Stomach smooth muscle (tissue), 2 donors: ENCODE measurements at regions not wholly inside any gene's neighbourhood (a gene's known extent, or its start where the extent isn't known, plus 50 kb on each side); places are given as distances from the start of the nearest gene placed in this dataset.
"Not testable (repeated sequence)": the region's sequence is repeated elsewhere in the genome, so short reads cannot be mapped to it uniquely, and the experiment has no call there.

Experiments
- H3K27ac ChIP-seq: one replicate; pipeline ENCODE4 v1.7.0; 2013; ENCODE audit warnings: mild to moderate bottlenecking, low read length, inconsistent platforms
- H3K27me3 ChIP-seq, 2 donors: one replicate each; pipeline ENCODE4 v1.7.0; 2013; ENCODE audit warnings: low read length in 2 of 2; ENCODE audit not compliant: insufficient read depth in 2 of 2, control insufficient read depth in 1 of 2
- H3K36me3 ChIP-seq, 2 donors: one replicate each; pipeline ENCODE4 v1.7.0; 2013; ENCODE audit warnings: low read length in 2 of 2; ENCODE audit not compliant: control insufficient read depth in 2 of 2, insufficient read depth in 2 of 2
- H3K4me1 ChIP-seq: one replicate; pipeline ENCODE4 v1.7.0; 2013; ENCODE audit warnings: low read length; ENCODE audit not compliant: control insufficient read depth, insufficient read depth
- H3K4me3 ChIP-seq, 2 donors: one replicate each; pipeline ENCODE4 v1.7.0; 2013; ENCODE audit warnings: low read length in 2 of 2
- H3K9ac ChIP-seq, 2 donors: one replicate each; pipeline ENCODE4 v1.7.0; 2013; ENCODE audit warnings: low read length in 2 of 2, mild to moderate bottlenecking in 1 of 2
- H3K9me3 ChIP-seq, 2 donors: one replicate each; pipeline ENCODE4 v1.7.0; 2013; ENCODE audit warnings: low read length in 2 of 2; ENCODE audit not compliant: control insufficient read depth in 2 of 2
- donor health status: healthy.
- donor health status: Pancreatic carcinoma.

GRCh38 chr10:94104316-94105000 lies 110.7 kb downstream of the PLCE1 start:
- Histone ChIP-seq H3K9ac (no peak overlapping the region), H3K27ac (no peak overlapping the region), H3K27me3 (no peaks in the 10 kb centered on the region), H3K4me3 (peak overlapping the region; percentile 9 to 37), H3K36me3 (no peaks in the 10 kb centered on the region), H3K4me1 (peaks cover 5% of the 10 kb centered on the region), H3K9me3 (no peaks in the 10 kb centered on the region)

DNA sequence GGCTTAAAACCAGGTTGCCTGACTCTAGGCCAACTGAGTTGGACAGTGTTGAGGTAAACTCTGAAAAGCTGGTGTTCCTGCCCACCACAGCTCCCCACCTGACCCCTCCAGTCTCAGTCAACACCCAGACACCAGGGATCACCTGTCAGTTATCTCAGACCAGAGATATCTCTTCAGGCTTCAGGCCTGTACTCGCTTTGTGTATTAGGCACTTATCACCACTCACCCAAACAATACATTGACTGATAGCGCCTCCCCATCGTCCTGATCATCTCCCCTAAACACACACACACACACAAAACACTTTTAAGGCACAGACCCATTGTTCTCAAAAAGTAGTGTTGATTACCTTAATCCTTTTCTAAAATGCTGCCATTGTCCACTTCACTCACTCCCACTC lies 111.5 kb downstream of the PLCE1 start:
- Histone ChIP-seq H3K4me3 (no peak overlapping the region), H3K9ac (no peak overlapping the region), H3K27me3 (no peaks in the 10 kb centered on the region), H3K4me1 (peaks cover 5% of the 10 kb centered on the region), H3K9me3 (no peaks in the 10 kb centered on the region), H3K36me3 (no peaks in the 10 kb centered on the region), H3K27ac (no peak overlapping the region)

GRCh38 chr10:94107191-94107590 lies 113.5 kb downstream of the PLCE1 start:
- Histone ChIP-seq H3K9me3 (no peaks in the 10 kb centered on the region), H3K27ac (no peak overlapping the region), H3K4me1 (peaks cover 12% of the 10 kb centered on the region), H3K9ac (no peak overlapping the region), H3K4me3 (no peak overlapping the region), H3K27me3 (no peaks in the 10 kb centered on the region), H3K36me3 (no peaks in the 10 kb centered on the region)

DNA sequence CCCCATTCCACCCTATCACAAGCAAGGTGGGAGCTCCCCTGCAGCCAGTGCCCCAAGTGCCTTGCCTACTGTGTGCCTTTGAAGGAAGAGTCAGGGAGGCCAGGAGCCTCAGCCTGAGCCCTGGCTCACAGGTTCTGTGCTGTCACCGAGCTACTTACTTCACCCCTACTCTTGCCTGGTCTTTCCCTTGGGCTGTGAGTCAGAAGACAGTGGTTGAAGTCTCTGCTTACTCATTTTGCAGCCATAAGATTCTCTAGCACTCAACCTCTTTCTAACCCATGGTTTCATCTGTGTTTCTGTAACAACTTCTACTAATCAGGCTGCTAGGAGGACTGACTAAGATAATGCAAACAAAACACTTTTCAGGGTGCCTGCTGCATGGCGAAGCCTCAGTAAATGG lies 114.5 kb downstream of the PLCE1 start:
- peaks cover 12% of the 10 kb centered on the region for H3K4me1 ChIP-seq
- no peak overlapping the region for H3K4me3 ChIP-seq
- no peaks in the 10 kb centered on the region for H3K27me3 ChIP-seq
- H3K9ac ChIP-seq, result no peak overlapping the region
- no peaks in the 10 kb centered on the region for H3K36me3 ChIP-seq
- H3K27ac ChIP-seq, result no peak overlapping the region
- H3K9me3 ChIP-seq, result no peaks in the 10 kb centered on the region

GRCh38 chr10:94111367-94111766 lies 117.6 kb downstream of the PLCE1 start:
- Histone ChIP-seq H3K9ac (no peak overlapping the region), H3K27ac (peak overlapping the region; percentile 38), H3K36me3 (no peaks in the 10 kb centered on the region), H3K9me3 (no peaks in the 10 kb centered on the region), H3K27me3 (no peaks in the 10 kb centered on the region), H3K4me3 (no peak overlapping the region), H3K4me1 (peaks cover 7% of the 10 kb centered on the region)

DNA sequence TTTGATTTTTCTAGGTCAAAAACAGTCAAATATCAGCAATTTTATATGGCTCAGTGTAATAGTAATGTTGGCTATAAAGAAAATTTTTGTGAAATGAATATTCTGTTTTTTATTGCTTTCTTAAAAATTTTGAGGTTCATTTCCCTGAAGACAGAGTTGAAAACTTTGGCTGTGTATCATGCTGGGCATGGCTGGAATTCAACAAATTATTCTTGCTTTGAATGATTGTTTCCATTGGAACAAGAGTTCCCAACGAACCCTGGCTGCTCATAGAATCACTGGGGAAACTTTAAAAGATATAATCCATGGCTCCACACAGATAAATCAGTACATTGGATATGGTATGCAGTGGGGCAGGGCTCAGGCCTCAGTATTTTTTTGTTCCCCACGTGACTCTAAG lies 118.6 kb downstream of the PLCE1 start:
- no peak overlapping the region for H3K9ac ChIP-seq
- no peak overlapping the region for H3K4me3 ChIP-seq
- peaks cover 7% of the 10 kb centered on the region for H3K4me1 ChIP-seq
- H3K27ac ChIP-seq, result no peak overlapping the region
- H3K27me3 ChIP-seq, result no peaks in the 10 kb centered on the region
- no peaks in the 10 kb centered on the region for H3K9me3 ChIP-seq
- no peaks in the 10 kb centered on the region for H3K36me3 ChIP-seq

GRCh38 chr10:94115725-94116124 lies 122.0 kb downstream of the PLCE1 start:
- Histone ChIP-seq H3K27ac (no peak overlapping the region), H3K27me3 (no peaks in the 10 kb centered on the region), H3K4me3 (no peak overlapping the region), H3K36me3 (no peaks in the 10 kb centered on the region), H3K9me3 (no peaks in the 10 kb centered on the region), H3K9ac (no peak overlapping the region), H3K4me1 (peaks cover 6% of the 10 kb centered on the region)

DNA sequence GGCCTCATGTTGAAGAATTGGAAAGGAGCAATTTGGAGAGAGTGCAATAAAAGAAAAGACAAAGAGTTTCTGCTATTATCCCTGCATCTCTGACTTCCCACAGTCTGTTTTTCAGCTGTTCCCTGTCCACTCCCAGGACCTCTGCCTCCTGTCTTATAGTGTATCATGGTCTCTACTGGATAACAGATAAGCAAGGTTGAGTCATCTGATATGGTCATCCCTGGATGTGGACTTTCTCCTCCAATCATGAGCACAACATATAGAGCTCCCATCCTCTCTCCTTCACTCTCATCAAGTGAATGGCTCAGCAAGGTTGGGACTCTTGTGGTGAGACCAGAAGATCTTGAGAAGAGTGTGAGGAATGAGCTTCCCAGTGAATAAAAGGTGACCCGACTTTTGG lies 123.1 kb downstream of the PLCE1 start:
- Histone ChIP-seq H3K27ac (no peak overlapping the region), H3K27me3 (no peaks in the 10 kb centered on the region), H3K9me3 (no peaks in the 10 kb centered on the region), H3K9ac (no peak overlapping the region), H3K36me3 (no peaks in the 10 kb centered on the region), H3K4me1 (peaks cover 6% of the 10 kb centered on the region), H3K4me3 (no peak overlapping the region)

DNA sequence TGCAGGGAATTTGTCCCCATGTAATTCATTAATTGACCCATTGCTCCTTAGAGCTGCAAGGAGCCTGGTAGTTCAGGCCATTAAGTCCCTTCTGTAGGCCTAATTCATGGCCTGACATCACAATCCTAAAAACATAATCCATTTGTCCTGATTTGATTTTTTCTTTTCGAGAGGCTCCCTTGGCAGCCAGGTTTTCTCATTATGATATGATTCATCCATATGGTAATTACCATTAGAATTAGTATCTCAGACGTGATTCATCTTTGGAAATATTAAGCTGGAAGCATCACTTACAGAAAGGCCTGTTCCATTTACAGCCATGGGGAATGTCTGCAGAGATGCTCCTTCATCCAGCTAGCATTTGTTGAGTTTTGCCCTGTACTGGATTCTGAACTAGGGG lies 128.5 kb downstream of the PLCE1 start:
- no peak overlapping the region for H3K9ac ChIP-seq
- no peaks in the 10 kb centered on the region for H3K27me3 ChIP-seq
- peak overlapping the region in 1 of 2 donors; percentile 50 for H3K4me3 ChIP-seq
- H3K4me1 ChIP-seq, result peaks cover 26% of the 10 kb centered on the region
- H3K36me3 ChIP-seq, result no peaks in the 10 kb centered on the region
- no peaks in the 10 kb centered on the region for H3K9me3 ChIP-seq
- H3K27ac ChIP-seq, result peak overlapping the region; percentile 26

DNA sequence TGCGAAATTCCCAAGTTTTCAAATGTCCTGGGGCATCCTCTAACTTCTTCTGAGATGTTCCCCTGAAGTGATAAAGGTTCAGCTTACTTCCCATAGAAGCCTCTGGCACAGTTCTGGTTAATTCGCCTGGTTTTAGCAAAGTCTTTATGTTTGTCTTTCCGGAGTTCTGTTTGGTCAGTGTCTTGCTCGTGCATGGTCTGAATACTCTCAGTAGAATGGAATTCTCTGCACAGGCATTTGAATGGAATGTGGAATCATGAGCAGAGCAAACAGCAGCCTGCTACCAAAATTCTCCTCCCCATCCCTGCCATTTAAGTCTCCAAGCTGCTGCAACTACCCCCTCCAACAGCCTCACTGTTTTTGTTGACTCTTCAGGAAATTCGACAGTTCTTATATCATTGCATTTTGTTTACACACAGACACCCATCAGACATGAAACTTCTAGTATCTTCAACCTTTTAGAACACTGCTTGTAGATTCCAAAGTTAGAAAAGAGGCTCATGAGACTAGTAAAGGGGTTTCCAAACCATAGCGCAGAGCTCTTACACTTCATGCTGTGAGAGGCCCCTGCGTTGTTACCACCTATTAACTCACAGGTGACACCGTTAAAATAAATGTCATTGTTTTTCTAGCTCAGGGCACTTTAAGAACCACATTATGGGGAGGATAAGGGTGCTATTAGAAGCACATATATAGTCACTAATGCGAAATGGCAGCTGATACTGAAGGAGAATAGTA lies 129.7 kb downstream of the PLCE1 start:
- no peaks in the 10 kb centered on the region for H3K27me3 ChIP-seq
- peak overlapping the region; percentile 26 for H3K27ac ChIP-seq
- H3K9ac ChIP-seq, result no peak overlapping the region
- H3K4me1 ChIP-seq, result peaks cover 26% of the 10 kb centered on the region
- H3K9me3 ChIP-seq, result no peaks in the 10 kb centered on the region
- H3K36me3 ChIP-seq, result no peaks in the 10 kb centered on the region
- peak overlapping the region in 1 of 2 donors; percentile 50 for H3K4me3 ChIP-seq

GRCh38 chr10:94124147-94124546 lies 130.4 kb downstream of the PLCE1 start:
- H3K4me1 ChIP-seq, result peaks cover 26% of the 10 kb centered on the region
- not testable (repeated sequence) for H3K4me3 ChIP-seq, H3K27ac ChIP-seq, H3K9me3 ChIP-seq, H3K36me3 ChIP-seq, H3K9ac ChIP-seq, H3K27me3 ChIP-seq
